ENCODE measurements at regions not wholly inside any gene's neighbourhood (a gene's known extent, or its start where the extent isn't known, plus 50 kb on each side); places are given as distances from the start of the nearest gene placed in this dataset.

DNA sequence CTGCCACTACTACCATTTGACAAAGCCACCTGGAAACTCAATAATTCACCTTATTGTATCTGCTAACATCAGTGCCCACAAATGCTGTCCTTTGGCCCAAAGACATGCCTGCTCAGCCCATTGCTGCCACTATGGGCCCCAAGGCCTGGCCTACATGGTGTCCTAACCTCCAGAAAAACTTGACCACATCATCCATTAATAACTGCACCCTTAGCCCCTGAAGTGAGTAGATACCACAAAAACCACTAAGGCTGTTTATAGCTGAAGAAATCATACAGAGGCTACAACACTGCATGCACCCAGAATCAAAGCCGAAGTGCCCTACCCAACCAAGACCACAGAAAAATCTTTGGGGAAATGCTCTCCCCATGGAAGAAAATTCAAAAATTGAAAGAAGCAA, 932.8 kb upstream of the SLITRK6 start:
- no peak for DNase-seq (ENCODE audit: low read depth)

DNA sequence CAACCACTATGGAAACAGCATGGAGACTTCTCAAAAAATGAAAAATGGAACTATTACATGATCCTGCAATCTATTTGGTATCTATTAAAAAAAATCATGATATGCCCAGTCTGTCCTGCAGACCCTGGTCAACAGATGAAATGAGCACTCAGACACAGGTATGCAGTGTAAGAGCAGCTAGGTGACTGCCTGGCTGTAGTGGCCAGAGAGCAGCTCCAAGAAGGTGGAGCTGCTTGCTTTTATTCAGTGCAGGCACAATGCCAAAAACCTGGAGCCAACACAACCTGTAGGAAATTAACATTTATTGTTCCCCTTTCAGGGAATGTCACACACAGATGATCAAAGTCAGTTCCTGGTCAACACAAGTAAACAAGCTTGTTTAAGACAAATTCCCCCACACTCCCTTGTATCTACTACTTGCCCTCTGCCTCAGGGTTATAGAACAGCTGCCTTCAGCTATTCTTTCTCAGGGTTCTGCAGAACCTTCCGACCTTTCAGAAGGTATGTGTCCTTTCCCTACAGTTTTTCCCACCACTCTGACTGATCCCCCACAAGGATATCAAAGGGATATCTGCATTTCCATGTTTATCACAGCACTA, 933.7 kb upstream of the SLITRK5 start:
- no peak for DNase-seq (ENCODE audit: low read depth)

DNA sequence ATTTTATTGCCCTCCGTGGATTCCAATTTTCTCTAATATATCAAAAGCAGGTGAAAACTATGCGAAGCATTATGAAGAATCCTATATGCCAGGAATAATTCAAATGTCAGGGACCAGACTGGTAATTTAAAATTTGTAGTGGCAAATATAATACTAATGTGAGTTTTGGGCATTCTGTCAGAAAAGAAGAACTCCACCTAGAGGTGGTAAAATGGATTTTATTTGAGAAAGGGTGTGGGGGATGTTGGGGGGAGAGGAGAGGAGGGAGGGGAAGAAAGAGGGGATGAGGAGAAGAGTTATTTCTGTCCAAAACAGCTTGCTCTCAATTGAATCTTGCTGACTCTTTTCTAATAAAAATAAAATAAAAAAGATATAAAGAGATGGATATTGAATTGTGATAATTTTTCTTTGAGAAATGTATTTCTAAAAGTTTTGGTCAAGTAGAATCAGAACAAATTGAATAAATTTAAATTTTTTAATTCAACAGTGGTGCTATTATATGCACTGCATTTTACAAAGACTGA, 929.3 kb upstream of the SLITRK5 start:
- no peak for DNase-seq (ENCODE audit: low read depth)

DNA sequence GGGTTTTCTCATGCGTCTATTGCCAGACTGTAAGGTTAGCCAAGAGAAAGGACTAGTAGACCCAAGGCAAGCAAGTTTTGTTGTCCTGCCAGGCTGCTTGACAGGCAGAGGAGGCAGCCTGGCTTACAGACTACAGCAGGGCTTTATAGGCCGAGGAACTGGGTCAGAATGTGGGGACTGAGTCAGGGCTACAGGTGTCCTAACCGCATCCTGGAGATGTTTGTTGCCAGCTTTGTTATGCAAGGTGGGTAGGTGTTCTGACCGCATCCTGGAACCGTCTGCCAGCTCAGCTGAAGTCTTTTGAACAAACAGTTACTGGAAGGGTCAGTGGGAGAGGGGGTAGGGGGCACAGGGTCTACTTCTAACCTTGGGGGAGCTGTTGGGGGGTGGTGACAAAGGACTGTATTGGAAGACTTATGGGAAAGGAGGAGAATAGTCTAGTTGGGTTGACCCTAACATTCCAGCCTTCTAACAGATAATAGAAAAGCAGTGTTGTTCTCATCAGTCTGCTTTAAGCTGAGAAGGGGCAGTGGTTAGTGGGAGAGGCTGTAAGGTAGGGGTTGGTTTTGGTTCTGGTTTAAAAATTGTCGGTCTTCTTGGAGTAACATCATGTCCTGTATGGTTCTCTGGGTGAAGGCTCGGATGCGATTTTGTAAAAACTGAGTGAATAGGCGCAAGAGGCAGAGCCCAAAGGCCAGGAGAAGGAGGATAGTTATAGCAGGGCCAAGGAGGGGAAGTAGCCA, 913.8 kb upstream of the SLITRK5 start:
- DNase-seq (ENCODE audit: low read depth), result peak; percentile 46

DNA sequence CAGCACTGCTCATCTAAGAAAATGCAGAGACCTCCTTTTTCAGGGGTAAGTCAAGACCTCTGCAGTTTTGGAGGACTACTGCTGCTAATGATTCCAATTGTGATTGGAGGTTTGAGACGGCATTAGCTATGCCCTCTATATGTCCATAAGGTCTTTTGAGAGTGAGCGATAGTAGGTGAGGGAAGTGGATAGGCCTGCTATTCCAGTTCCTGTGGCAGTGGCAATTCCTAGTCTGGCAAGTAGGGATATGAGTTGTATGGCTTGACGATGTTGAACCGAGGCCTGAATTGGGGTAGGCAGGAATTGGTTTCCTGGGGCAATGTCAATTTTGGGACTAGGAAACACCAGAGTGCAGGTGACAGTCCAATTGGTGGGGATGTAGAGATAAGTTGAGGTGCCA, 913.1 kb upstream of the SLITRK5 start:
- no peak for DNase-seq (ENCODE audit: low read depth)

DNA sequence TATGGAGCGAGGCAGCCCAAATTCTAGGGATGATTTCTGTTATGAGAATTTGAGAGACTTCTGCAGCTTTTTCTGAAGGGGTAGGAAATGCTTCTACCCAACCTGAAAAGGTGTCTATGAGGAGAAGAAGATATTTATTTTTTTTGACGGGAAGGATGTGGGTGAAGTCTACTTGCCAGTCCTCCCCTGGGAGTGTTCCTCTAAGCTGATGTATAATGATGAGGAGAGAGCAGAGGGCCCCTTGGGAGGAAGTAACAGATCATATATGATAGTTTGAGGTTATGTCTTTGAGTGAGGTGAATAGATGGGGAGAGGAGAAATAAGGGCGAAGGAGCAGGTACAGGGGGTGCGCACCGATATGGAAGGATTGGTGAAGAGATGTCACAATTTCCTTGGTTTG, 910.6 kb upstream of the SLITRK5 start:
- DNase-seq (ENCODE audit: low read depth), result no peak

DNA sequence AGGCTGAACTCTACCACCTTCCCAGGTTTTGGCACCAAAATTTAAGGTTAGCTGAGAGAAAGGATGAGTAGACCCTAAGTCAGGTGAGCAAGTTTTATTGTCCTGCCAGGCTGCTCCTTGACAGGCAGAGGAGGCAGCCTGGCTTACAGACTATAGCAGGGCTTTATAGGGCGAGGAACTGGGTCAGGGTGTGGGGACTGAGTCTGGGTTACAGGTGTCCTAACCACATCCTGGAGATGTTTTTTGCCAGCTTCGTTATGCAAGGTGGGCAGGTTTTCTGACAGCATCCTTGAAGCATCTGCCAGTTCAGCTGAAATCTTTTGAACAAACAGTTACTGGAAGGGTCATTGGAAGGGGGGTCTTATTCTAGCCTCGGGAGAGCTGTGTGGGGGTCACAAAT, 905.7 kb upstream of the SLITRK5 start:
- DNase-seq (ENCODE audit: low read depth), result no peak

DNA sequence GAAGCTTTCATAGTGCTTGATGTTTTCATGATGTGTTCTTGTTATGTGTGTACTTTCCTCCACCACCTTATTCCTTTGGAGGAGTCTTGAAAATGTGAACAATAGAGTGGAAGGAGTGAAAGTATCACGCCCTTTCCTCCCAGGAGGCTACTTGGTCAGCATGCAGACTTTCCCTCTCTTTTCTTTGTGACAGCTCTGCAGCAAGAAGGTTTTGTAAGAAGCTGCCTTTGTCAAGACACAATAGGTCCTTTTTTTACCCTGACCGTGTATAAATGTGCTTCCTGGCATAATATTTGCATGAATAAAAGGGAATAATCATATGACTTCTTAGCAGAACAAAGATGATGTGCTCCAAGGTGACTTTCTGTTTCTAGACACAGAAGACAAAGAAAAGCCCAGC, 882.6 kb upstream of the SLITRK5 start:
- DNase-seq (ENCODE audit: low read depth), result no peak

DNA sequence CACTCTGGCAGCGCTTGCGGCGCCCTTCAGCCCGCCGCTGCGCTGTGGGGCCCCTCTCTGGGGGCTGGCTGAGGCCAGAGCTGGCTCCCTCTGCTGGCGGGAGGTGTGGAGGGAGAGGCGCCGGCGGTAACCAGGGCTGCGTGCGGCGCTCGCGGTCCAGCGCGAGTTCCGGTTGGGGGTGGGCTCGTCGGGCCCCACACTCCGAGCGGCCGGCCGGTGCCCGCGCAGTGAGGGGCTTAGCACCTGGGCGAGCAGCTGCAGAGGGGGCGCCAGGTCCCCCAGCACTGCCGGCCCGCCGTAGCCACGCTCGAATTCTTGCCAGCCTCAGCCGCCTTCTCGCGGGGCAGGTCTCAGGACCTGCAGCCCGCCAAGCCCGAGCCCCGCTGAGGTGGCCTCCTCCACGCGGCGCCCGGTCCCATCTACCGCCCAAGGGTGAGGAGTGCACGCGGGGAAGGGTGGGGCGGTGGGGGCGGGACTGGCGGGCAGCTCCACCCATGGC, 879.0 kb upstream of the SLITRK5 start:
- peak; percentile 61 for DNase-seq (ENCODE audit: low read depth)

DNA sequence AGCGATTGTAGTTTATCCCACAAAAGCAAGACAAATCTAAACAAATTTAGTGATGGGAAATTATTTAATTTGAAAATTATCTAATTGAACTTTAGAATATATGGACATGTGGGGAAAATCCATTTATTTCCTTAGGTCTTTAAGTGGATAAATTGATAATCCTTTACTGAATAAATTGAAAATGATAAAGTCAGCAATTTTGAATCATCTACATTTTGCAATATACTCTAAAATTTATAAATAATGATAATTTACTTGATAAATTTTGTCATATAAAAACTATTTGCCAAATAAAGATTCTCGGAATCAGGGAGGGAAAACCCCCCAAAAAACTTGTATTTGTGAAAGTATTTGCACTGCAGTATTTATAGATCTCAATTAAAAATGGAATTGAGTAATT, 875.3 kb upstream of the SLITRK5 start:
- DNase-seq (ENCODE audit: low read depth), result no peak

DNA sequence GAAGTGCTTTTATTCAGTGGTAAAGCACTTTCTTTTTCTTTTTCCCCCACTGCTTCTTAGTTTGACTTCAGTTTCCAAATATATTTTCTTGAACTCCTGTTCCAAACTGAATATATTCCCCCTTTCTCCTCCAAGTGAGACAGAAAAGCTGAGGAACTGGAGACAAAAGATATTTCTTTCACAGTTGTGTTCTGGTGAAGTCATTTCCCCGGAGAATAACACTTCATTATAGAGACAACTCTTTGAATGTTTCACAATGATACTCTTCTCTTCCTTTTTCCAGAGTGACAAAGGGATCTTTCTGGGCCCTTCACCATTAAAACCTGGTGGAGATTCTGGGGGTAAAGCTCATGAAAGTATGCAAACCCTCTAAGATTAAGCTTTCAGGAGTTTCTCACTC, 860.8 kb upstream of the SLITRK5 start:
- DNase-seq (ENCODE audit: low read depth), result no peak

DNA sequence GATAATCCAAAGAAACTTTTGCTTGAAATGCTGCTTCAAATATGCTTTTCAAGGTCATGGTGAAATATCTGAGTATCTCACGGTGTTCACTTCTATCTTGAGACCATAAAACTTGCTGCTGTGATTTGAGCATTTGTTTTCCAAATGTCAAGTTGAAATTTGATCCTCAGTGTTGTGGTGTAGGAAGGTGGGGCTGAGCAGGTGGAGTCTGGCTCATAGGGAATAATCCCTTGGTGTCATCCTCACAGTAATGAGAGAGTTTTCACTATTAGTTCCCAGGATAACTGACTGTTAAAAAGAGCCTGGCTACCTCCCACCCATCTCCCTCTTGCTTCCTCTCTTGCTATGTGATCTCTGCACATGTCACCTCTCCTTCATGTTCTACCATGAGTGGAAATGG, 858.0 kb upstream of the SLITRK5 start:
- no peak for DNase-seq (ENCODE audit: low read depth)

DNA sequence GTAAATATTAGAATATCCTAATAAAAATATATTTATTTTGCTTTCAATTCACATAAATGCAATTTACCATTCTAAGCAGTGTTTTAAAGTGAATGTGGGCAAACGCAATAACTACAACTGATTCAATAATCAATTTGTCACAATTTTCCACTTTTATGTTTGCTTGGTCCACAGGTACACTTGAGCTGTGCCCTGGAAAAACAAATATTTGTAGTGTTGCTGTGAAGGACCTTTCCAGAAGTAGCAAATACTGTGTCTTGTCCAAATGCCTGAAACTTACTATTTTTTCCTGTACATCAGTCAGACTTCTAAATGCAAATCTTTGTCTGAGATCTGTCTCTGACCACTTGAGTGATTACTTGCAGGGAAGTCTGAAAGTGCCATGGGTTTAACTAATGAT, 845.8 kb upstream of the SLITRK5 start:
- no peak for DNase-seq (ENCODE audit: low read depth)

DNA sequence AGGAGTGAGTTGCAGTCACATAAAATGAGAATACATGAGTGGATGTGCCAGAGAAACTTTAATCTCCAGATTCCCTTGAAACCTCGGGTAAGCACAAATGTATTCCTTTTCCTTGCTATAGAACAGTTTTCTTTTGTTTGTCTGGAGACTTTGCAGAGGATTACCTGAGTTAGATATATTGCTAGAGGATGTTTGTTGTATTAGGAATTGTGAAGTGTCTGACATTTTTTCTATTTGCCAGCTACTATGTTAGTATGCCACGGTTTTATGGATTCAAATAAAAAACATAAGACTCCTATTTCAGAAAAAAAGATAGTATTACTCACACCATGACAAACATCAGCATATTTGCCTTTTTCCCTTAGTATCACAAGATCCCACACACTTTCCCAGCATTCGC, 844.9 kb upstream of the SLITRK5 start:
- no peak for DNase-seq (ENCODE audit: low read depth)

DNA sequence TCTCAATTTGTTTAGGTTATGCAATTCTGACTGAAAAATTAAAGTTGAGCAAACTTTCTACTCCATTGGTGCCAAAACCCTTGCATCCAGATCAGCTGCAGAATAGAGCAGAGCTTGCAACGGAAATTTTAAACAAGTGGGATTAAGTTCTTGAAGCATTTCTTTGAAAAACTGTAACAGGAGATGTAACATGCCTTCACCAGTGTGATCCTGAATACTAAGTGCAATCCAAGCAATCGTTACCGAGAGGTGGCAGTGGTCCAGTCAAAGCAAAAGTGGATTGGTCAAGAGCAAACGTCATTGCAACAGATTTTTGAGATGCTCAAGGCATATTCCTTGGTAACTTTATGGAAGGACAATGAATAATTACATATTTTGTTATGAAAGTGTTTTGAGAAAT, 841.1 kb upstream of the SLITRK5 start:
- DNase-seq (ENCODE audit: low read depth), result no peak

DNA sequence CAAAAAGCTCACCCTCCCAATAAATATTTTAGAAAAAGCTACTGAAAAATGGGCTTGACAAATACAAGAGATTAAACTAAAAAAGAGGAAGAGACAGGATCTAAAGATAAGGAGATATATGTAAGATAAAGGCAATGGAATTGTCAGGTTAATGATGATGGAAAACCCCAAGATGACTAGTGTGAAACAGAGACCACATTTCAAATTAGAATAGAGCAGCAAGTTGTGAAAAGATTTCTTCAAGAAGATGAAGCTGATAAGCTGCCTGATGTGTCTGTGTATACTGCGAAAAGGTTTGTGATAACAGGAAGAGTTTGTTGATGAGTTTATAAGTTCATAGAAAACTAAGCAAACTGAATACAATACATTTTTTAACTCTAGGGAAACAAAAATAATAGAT, 840.1 kb upstream of the SLITRK5 start:
- no peak for DNase-seq (ENCODE audit: low read depth)

DNA sequence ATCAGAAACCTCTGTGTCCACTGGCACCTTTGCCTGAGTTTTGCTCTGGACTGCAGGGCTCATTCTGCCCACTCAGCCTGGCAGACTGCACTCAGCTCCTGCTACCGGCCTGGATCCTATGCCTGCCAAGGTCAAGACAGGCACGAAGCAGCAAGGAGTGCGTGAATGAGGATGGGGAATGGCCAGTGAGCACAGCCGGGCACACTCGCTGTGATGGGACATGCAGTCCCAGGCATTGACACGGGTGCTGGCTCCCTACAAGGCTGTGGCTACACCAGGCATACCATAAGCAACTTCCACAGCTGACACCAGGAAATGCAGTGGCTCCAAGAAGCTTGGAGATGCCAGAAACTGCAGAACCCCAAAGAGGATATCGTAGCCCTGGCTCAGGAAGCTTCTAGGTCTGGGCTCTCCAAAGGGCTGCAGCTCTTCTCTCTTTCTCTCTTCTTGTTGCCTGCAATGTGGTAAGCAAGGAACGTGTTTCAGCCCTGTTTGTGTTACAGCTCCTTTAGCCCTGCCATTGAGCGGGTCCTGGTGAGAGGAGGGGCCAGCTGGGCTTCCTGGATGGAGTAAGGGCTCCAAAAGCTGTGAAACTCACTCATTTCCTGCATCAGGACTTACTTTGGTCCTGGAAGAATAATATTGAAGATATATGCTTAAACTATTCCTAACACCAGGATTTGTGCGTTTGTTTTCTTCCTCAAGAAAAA, 832.6 kb upstream of the SLITRK5 start:
- no peak for DNase-seq (ENCODE audit: low read depth)

DNA sequence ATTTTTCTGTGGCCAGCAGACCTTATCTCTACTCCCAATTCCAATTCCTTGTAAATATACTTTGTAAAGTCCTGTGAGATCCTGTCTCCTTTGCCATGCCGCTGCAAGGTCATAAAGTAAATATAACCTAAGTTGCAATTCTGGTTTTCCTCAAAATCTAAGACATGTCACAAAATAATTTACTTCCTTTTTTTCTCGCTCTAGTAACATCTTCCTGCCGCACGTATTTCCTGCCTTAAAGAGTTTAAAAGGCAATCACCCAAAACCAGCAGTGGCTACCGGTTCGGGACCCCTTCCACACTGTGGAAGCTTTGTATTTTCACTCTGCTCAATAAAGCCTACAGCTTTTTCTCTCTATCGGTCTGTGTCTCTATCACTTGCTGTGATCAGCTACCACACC, 832.0 kb upstream of the SLITRK5 start:
- DNase-seq (ENCODE audit: low read depth), result no peak

DNA sequence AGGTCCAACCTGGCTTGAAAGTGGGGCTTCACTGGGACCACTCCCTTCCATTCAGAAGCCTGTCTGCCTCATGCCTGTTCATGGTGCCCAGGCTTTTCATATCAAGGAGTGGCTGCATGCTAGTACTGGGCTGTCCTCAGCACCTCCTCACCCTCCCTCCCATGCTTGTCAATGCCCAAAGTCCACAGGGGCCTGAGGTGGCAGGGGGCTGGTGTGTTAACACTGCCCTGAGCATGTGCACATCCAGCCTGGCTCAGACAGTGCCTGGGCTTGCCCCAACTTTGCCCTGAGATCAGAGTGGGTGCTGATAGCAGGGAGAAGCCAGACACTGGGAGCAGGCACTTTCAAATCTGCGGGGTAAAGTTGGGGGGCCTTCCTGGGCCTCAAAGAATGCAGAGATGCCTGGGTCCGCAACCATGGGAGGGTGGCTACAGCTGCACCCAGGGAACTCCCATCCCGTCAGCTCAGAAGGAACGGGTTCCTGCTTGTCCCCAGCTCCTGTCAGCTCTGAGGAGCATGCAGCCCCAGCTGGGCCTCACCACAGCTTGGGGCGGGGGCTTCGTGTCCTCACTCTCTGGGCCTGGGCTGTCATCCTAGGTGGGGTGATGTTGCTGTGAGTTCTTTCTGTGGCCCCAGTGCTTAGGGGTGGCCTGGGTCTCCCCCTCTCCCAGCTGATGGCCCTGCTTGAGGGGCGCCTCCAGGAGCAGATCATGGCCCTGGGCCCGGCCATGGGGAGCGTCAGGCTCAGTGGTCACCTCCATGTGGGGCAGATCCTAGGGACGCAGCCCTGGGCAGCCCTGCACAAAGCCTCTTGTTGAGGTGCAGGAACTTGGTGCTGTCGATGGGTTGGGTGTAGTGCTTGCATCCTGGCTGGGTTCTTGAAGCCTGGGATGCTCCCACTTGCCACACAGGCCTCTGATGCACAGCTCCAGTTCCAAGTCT, 830.6 kb upstream of the SLITRK5 start:
- DNase-seq (ENCODE audit: low read depth), result no peak

DNA sequence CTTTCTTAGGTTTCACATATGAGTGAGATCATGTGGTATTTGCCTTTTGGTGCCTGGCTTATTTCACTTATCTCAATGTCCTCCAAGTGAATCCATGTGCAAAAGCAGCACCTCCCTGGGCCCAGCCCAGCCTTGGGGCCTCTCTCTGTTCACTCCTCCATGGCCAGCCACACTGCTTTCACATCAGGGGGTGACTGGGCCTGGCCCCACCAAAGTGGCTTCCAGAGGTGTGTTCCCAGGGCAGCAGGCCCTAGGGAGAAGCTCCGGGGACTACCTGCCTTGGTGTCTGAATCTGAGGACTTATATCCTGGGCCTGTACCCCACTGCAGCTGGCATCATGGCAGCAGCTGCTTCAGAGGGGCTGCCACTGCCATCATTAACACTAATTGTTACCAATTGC, 829.9 kb upstream of the SLITRK5 start:
- DNase-seq (ENCODE audit: low read depth), result no peak

DNA sequence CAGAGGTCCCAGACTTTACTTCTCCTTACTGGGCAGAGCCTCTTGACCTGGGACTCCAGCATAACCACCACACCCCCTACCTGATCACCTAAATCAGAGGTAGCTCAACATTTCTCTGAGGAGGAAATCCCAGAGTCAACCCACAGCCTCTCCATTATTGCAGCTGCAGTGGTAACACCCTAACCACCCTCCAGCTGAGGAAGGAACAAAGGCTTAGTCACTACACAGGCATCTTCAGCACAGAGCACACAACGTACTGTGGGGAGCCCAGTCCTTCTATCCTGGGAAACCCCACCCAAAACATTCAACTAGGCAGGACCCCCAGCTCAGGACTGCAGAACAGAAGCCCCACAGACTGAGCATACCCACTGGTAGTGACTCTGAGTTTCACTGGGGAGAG, 824.7 kb upstream of the SLITRK5 start:
- no peak for DNase-seq (ENCODE audit: low read depth)

DNA sequence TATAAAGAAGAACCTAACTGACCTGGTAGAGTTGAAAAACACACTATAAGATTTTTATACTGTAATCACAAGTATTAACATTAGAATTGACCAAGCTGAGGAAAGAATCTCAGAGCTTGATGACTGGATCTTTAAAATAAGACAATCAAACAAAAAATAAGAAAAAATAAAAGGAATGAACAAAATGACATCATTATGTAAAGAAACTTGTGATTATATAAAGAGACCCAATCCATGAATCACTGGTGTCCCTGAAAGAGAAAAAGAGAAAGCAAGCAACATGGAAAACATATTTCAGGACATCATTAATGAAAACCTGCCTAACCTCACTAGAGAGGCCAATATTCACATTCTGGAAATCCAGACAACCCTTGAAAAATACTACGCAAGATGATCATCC, 822.5 kb upstream of the SLITRK5 start:
- DNase-seq (ENCODE audit: low read depth), result no peak
